Trophoblast cell (in vitro differentiated cells and primary cell): ENCODE measurements at regions not wholly inside any gene's neighbourhood (a gene's known extent, or its start where the extent isn't known, plus 50 kb on each side); places are given as distances from the start of the nearest gene placed in this dataset.

Experiments
- DNase-seq, 2 donors: peaks; one replicate each; pipeline ENCODE4 v3.0.0-alpha.2; 2016
- H2AFZ ChIP-seq: 2 replicates; pipeline ENCODE4 v1.6.1; 2013; ENCODE audit warnings: low read length, moderate library complexity, mild to moderate bottlenecking; ENCODE audit not compliant: insufficient read depth, poor library complexity
- H2AK5ac ChIP-seq: 2 replicates; pipeline ENCODE4 v1.6.1; 2013; ENCODE audit warnings: mild to moderate bottlenecking, low read length
- H2BK120ac ChIP-seq: 2 replicates; pipeline ENCODE4 v1.6.1; 2013; ENCODE audit warnings: low read length, mild to moderate bottlenecking, moderate library complexity; ENCODE audit not compliant: insufficient read depth, poor library complexity
- H2BK12ac ChIP-seq: 2 replicates; pipeline ENCODE4 v1.6.1; 2013; ENCODE audit warnings: mild to moderate bottlenecking, low read length, moderate library complexity
- H2BK5ac ChIP-seq: 2 replicates; pipeline ENCODE4 v1.6.1; 2013; ENCODE audit warnings: low read length, low read depth, moderate library complexity, mild to moderate bottlenecking; ENCODE audit not compliant: poor library complexity
- H3K14ac ChIP-seq: 2 replicates; pipeline ENCODE4 v1.6.1; 2013; ENCODE audit warnings: mild to moderate bottlenecking, low read length
- H3K18ac ChIP-seq: 2 replicates; pipeline ENCODE4 v1.6.1; 2013; ENCODE audit warnings: mild to moderate bottlenecking, low read length
- H3K23ac ChIP-seq: 2 replicates; pipeline ENCODE4 v1.6.1; 2013; ENCODE audit warnings: low read length
- H3K27ac ChIP-seq: 2 replicates; pipeline ENCODE4 v1.5.1; 2013; ENCODE audit warnings: low read depth, mild to moderate bottlenecking, inconsistent platforms, low read length, moderate library complexity
- H3K27me3 ChIP-seq: 2 replicates; pipeline ENCODE4 v1.6.1; 2013; ENCODE audit warnings: inconsistent platforms, mild to moderate bottlenecking, low read length, moderate library complexity; ENCODE audit not compliant: insufficient read depth
- H3K36me3 ChIP-seq, 2 experiments: 1 replicate in 1 of 2; 2 replicates in 1 of 2; pipeline ENCODE4 v1.6.1; 2013; ENCODE audit warnings: low read length in 2 of 2, mild to moderate bottlenecking in 2 of 2, moderate library complexity in 1 of 2; ENCODE audit not compliant: insufficient read depth in 2 of 2, control insufficient read depth in 1 of 2
- H3K4ac ChIP-seq: 2 replicates; pipeline ENCODE4 v1.6.1; 2013; ENCODE audit warnings: low read depth, mild to moderate bottlenecking, low read length, moderate library complexity
- H3K4me1 ChIP-seq, 2 experiments: 1 replicate in 1 of 2; 2 replicates in 1 of 2; pipeline ENCODE4 v1.6.1; 2013; ENCODE audit warnings: low read length in 2 of 2, mild to moderate bottlenecking in 2 of 2, moderate library complexity in 1 of 2; ENCODE audit not compliant: insufficient read depth in 2 of 2, control insufficient read depth in 1 of 2
- H3K4me2 ChIP-seq: 2 replicates; pipeline ENCODE4 v1.6.1; 2013; ENCODE audit warnings: inconsistent platforms, mild to moderate bottlenecking, low read length, moderate library complexity
- H3K4me3 ChIP-seq: 2 replicates; pipeline ENCODE4 v1.5.1; 2013; ENCODE audit warnings: mild to moderate bottlenecking, low read depth, low read length, inconsistent platforms
- H3K79me1 ChIP-seq: one replicate; pipeline ENCODE4 v1.6.1; 2013; ENCODE audit warnings: low read length
- H3K79me2 ChIP-seq: 2 replicates; pipeline ENCODE4 v1.6.1; 2013; ENCODE audit warnings: low read length, mild to moderate bottlenecking; ENCODE audit not compliant: control insufficient read depth, insufficient read depth, poor library complexity
- H3K9ac ChIP-seq: 2 replicates; pipeline ENCODE4 v1.6.1; 2013; ENCODE audit warnings: mild to moderate bottlenecking, low read length
- H3K9me3 ChIP-seq: 2 replicates; pipeline ENCODE4 v1.6.1; 2013; ENCODE audit warnings: low read depth, mild to moderate bottlenecking, control low read depth, inconsistent platforms, low read length; ENCODE audit not compliant: insufficient read depth
- H4K12ac ChIP-seq: 2 replicates; pipeline ENCODE4 v1.6.1; 2013; ENCODE audit warnings: low read depth, mild to moderate bottlenecking, low read length, moderate library complexity
- H4K8ac ChIP-seq: 2 replicates; pipeline ENCODE4 v1.6.1; 2013; ENCODE audit warnings: low read depth, mild to moderate bottlenecking, low read length, moderate library complexity
- H4K91ac ChIP-seq: one replicate; pipeline ENCODE4 v1.6.1; 2013; ENCODE audit warnings: low read depth, mild to moderate bottlenecking, low read length, moderate library complexity
- WGBS: extraction: QIAGEN DNeasy Blood & Tissue Kit; methylation state at CpG from one replicate; pipeline ENCODE4 v1.1.7; 2013; ENCODE audit warnings: missing lambda C conversion rate; ENCODE audit not compliant: insufficient read length, insufficient coverage; ENCODE audit errors: extremely low coverage; 5-methylcytosine and 5-hydroxymethylcytosine counted together

DNA sequence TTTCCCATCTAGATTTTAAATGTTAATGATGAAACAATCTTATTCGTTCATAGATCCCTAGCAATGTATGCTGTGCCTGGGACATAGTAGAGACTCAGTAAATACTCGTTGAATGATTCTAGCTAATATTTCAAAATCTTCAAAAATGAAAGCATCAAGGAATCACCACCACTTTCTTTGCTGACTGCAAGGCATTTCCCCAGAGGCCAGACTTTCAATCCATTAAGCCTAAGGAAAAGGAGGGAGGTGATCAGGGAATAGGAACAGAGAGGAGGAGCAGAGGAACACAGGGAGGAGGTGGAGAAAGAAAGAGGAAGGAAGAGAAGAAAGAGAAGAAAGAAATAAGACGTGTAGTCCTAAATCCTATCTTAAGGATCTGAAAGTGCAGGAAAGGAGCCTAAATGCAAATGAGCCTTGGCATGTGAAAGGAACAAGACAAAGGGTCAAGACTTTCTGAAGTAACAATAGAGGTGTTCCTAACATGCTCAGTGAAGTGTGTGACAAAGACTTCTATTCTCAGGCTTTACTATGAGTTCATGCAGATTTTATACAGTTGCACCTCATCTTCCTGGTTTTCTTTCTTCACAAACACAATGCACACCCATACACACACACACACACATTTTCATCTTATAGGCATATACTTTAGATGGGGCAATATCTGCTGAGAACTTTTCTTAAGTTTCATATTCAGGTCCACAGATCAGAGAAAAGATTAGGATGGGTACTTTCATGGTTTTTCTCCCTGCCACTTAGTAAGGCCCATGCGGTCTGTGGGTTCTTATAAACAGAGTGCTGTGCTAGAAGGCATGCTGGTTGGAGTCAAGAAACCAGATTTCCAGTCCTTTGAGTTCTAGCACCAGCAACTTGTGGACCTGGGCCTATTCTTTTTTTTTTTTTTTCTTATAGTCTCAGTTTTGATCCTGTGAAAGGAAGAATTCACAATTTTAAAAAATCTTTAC lies 512.2 kb upstream of the TNC start:
- H2BK5ac ChIP-seq = no peak overlapping the region
- peak in 1 of 2 donors; percentile 12 for DNase-seq
- no peaks in the 10 kb centered on the region for H3K79me1 ChIP-seq
- no peak overlapping the region for H3K4me3 ChIP-seq
- no peak overlapping the region for H4K12ac ChIP-seq
- H4K91ac ChIP-seq = no peak overlapping the region
- no peak overlapping the region for H3K14ac ChIP-seq
- no peak overlapping the region for H2BK120ac ChIP-seq
- H3K27me3 ChIP-seq = no peaks in the 10 kb centered on the region
- no peaks in the 10 kb centered on the region for H3K4me1 ChIP-seq
- WGBS = no CpG with 5 or more reads among the region's 4 CpGs
- no peak overlapping the region for H3K9ac ChIP-seq
- no peaks in the 10 kb centered on the region for H3K9me3 ChIP-seq
- no peak overlapping the region for H3K4ac ChIP-seq
- no peak overlapping the region for H2AK5ac ChIP-seq
- H2AFZ ChIP-seq = no peak overlapping the region
- no peaks in the 10 kb centered on the region for H3K79me2 ChIP-seq
- no peaks in the 10 kb centered on the region for H3K36me3 ChIP-seq
- H3K27ac ChIP-seq = no peak overlapping the region
- H3K18ac ChIP-seq = no peak overlapping the region
- no peak overlapping the region for H3K4me2 ChIP-seq
- H3K23ac ChIP-seq = no peak overlapping the region
- no peak overlapping the region for H2BK12ac ChIP-seq
- H4K8ac ChIP-seq = no peak overlapping the region

DNA sequence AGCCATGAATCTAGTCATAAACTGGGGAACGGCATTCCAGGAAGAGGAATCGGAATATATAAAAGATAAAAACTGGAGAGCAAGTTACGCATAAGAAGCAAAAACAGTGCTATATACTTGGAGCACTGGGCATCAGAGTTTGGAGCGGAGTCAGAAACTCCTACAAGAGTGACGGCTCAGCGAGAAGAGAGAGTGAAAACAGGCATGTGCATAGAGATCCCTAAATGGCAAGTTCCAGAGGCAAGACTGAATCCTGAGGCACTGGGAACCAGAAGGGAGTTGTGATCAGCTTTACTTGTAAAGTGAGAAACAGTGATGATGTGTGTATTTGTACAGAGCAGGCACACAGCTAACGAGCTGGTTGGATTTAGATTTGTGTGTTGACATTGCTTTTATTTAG lies 514.4 kb upstream of the TNC start:
- Histone ChIP-seq H3K79me2 (no peaks in the 10 kb centered on the region), H4K91ac (no peak overlapping the region), H2AFZ (no peak overlapping the region), H2BK5ac (no peak overlapping the region), H3K9ac (no peak overlapping the region), H4K12ac (no peak overlapping the region), H4K8ac (no peak overlapping the region), H3K4ac (no peak overlapping the region), H3K4me1 (no peaks in the 10 kb centered on the region), H3K27me3 (no peaks in the 10 kb centered on the region), H3K18ac (no peak overlapping the region), H2BK12ac (no peak overlapping the region), H3K27ac (no peak overlapping the region), H3K14ac (no peak overlapping the region), H3K79me1 (no peaks in the 10 kb centered on the region), H3K4me2 (no peak overlapping the region), H3K36me3 (no peaks in the 10 kb centered on the region), H2AK5ac (no peak overlapping the region), H3K9me3 (no peaks in the 10 kb centered on the region), H3K23ac (no peak overlapping the region), H2BK120ac (no peak overlapping the region), H3K4me3 (no peak overlapping the region)
- DNase-seq = no peak
- no CpG with 5 or more reads among the region's 7 CpGs for WGBS

DNA sequence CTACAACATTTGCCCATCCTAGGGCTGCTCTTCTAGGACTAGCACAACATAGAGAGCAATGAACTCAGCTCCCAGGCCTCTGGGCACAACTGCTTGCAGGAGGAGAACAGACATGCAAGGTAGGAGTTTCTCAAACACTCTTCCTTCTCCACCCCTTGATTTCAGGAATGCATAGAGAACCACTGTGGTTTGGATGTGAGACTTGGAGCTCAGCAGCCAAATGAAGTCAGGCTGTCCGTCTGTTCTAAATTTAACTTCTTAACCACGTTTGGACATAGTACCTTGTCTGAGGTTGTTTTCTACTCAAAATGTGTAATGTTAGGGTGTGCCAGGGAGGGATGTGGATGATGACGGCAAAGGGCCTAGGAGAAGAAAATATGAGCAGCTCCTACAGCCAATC lies 515.1 kb upstream of the TNC start:
- H3K27ac ChIP-seq = no peak overlapping the region
- no CpG with 5 or more reads among the region's 3 CpGs for WGBS
- no peaks in the 10 kb centered on the region for H3K79me2 ChIP-seq

DNA sequence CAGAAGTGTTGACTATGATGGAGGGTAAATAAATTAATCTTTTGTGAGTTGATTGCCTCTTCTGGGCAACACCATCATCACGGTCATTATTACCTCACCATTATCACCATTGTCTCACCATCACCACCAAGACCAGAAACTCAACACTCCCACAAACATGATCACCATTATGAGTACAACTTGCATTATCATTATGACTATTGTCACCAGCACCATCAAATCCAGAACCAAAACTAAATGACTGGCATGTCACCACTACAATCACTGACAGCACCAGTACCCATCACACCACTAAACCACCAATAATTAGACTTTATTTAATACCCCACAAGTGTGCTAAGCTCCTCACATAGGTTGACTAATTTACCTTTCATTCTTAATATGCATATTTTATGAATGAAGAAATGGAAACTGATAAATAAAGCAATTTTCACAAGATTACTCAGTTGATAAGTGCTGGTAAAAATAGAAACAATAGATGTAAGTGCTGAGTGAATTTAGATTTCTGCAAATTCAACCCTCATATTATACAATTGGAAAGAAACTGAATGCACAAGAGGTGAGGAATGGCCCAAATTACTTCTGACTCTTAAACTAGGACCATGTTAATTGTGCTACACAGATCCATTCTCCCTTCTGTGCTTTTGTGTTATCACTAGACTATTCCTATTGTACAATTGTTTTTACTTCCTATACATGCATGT lies 517.8 kb upstream of the PAPPA start:
- H2AFZ ChIP-seq = no peak overlapping the region
- no peak overlapping the region for H3K23ac ChIP-seq
- H3K4ac ChIP-seq = no peak overlapping the region
- no peak overlapping the region for H2BK5ac ChIP-seq
- H3K27ac ChIP-seq = no peak overlapping the region
- H4K8ac ChIP-seq = no peak overlapping the region
- H3K18ac ChIP-seq = no peak overlapping the region
- H3K4me1 ChIP-seq = no peaks in the 10 kb centered on the region
- no peak overlapping the region for H2AK5ac ChIP-seq
- no peak overlapping the region for H3K14ac ChIP-seq
- DNase-seq = no peak
- no peak overlapping the region for H2BK120ac ChIP-seq
- no peaks in the 10 kb centered on the region for H3K27me3 ChIP-seq
- H3K4me3 ChIP-seq = no peak overlapping the region
- H3K36me3 ChIP-seq = no peaks in the 10 kb centered on the region
- no peaks in the 10 kb centered on the region for H3K79me1 ChIP-seq
- H4K12ac ChIP-seq = no peak overlapping the region
- no CpG with 5 or more reads among the region's 1 CpG for WGBS
- no peaks in the 10 kb centered on the region for H3K79me2 ChIP-seq
- no peak overlapping the region for H3K9ac ChIP-seq
- no peak overlapping the region for H3K4me2 ChIP-seq
- no peaks in the 10 kb centered on the region for H3K9me3 ChIP-seq
- H2BK12ac ChIP-seq = no peak overlapping the region
- H4K91ac ChIP-seq = no peak overlapping the region

More for the DNA sequence above, 515.1 kb upstream of the TNC start:
- H3K14ac ChIP-seq = no peak overlapping the region
- no peak for DNase-seq
- H3K4me2 ChIP-seq = no peak overlapping the region
- no peaks in the 10 kb centered on the region for H3K36me3 ChIP-seq
- H4K12ac ChIP-seq = no peak overlapping the region
- H2AK5ac ChIP-seq = no peak overlapping the region
- no peaks in the 10 kb centered on the region for H3K27me3 ChIP-seq
- no peaks in the 10 kb centered on the region for H3K79me1 ChIP-seq
- no peak overlapping the region for H3K18ac ChIP-seq
- H2BK12ac ChIP-seq = no peak overlapping the region
- no peak overlapping the region for H3K4me3 ChIP-seq
- no peak overlapping the region for H3K23ac ChIP-seq
- H3K9me3 ChIP-seq = no peaks in the 10 kb centered on the region
- no peak overlapping the region for H3K4ac ChIP-seq
- no peak overlapping the region for H2BK5ac ChIP-seq
- H3K9ac ChIP-seq = no peak overlapping the region
- no peak overlapping the region for H4K91ac ChIP-seq
- no peak overlapping the region for H2BK120ac ChIP-seq
- no peak overlapping the region for H4K8ac ChIP-seq
- H2AFZ ChIP-seq = no peak overlapping the region
- H3K4me1 ChIP-seq = no peaks in the 10 kb centered on the region
